ENCODE measurements at regions not wholly inside any gene's neighbourhood (a gene's known extent, or its start where the extent isn't known, plus 50 kb on each side); places are given as distances from the start of the nearest gene placed in this dataset.

- TF ChIP-seq CTCF (conservative IDR thresholded peaks at IDR 0.05 in 1 of 2, IDR thresholded peaks at IDR 0.05 in 1 of 2; ENCODE audit: extremely low read depth in 1 of 2, insufficient read depth in 1 of 2, low read depth in 1 of 2, low read length in 2 of 2) (no peak), EZH2 (IDR thresholded peaks at IDR 0.05; ENCODE audit: borderline replicate concordance, low read length) (no peak)
These were observed 268.6 kb downstream of the CYRIA start for GRCh38 chr2:16396986-16397385.
